DOHH2 (cell line): ENCODE measurements at regions not wholly inside any gene's neighbourhood (a gene's known extent, or its start where the extent isn't known, plus 50 kb on each side); places are given as distances from the start of the nearest gene placed in this dataset.

Experiments
- H3F3A ChIP-seq: fragments of 200-600 bp; sonication (generic), shearing (Covaris generic); 2 replicates; pipeline ENCODE4 v1.6.0; 2016; ENCODE audit warnings: antibody characterized with exemption, mild to moderate bottlenecking; ENCODE audit not compliant: control insufficient read depth, insufficient read depth
- H3K27ac ChIP-seq: fragments of 200-600 bp; sonication (generic); 2 replicates; pipeline ENCODE4 v1.5.1; 2014; ENCODE audit warnings: low read depth, mild to moderate bottlenecking, low read length, moderate library complexity
- H3K27me3 ChIP-seq: fragments of 200-600 bp; sonication (generic); 2 replicates; pipeline ENCODE4 v1.6.1; 2014; ENCODE audit warnings: mild to moderate bottlenecking, low read length, mixed read lengths; ENCODE audit not compliant: control insufficient read depth
- H3K36me3 ChIP-seq: fragments of 200-600 bp; sonication (generic); 2 replicates; pipeline ENCODE4 v1.6.1; 2014; ENCODE audit warnings: mild to moderate bottlenecking, low read length, moderate library complexity, mixed read lengths; ENCODE audit not compliant: control insufficient read depth
- H3K4me1 ChIP-seq: fragments of 200-600 bp; sonication (generic); 2 replicates; pipeline ENCODE4 v1.6.1; 2014; ENCODE audit warnings: mild to moderate bottlenecking, low read length, mixed read lengths; ENCODE audit not compliant: control insufficient read depth
- H3K4me2 ChIP-seq: fragments of 200-600 bp; sonication (generic); 2 replicates; pipeline ENCODE4 v1.6.0; 2014; ENCODE audit warnings: mild to moderate bottlenecking, low read length, moderate library complexity
- H3K4me3 ChIP-seq: fragments of 200-600 bp; sonication (generic); 2 replicates; pipeline ENCODE4 v1.5.1; 2014; ENCODE audit warnings: mild to moderate bottlenecking, low read length, mixed read lengths
- H3K79me2 ChIP-seq: fragments of 200-600 bp; sonication (generic); 2 replicates; pipeline ENCODE4 v1.6.1; 2014; ENCODE audit warnings: mild to moderate bottlenecking, low read length, mixed read lengths; ENCODE audit not compliant: control insufficient read depth
- H3K9me2 ChIP-seq: fragments of 200-600 bp; sonication (generic); replicated peaks from 2 replicates; pipeline ENCODE4 v1.6.1; 2014; ENCODE audit warnings: mild to moderate bottlenecking, low read length, mixed read lengths; ENCODE audit not compliant: control insufficient read depth
- H3K9me3 ChIP-seq: fragments of 200-600 bp; sonication (generic); 2 replicates; pipeline ENCODE4 v1.6.1; 2014; ENCODE audit warnings: antibody characterized with exemption, low read length, mixed read lengths; ENCODE audit not compliant: control insufficient read depth, insufficient read depth
- H4K20me1 ChIP-seq: fragments of 200-600 bp; sonication (generic); 2 replicates; pipeline ENCODE4 v1.6.0; 2014; ENCODE audit warnings: low read depth, mild to moderate bottlenecking, antibody characterized with exemption, low read length, moderate library complexity; ENCODE audit not compliant: control insufficient read depth, insufficient read depth
- CTCF ChIP-seq: fragments of 200-600 bp; sonication (generic); IDR thresholded peaks from one replicate; pipeline ENCODE4 v1.5.1; 2014; ENCODE audit warnings: antibody characterized with exemption, mild to moderate bottlenecking, low read depth, low read length; ENCODE audit not compliant: poor library complexity, severe bottlenecking
- EZH2phosphoT487 ChIP-seq: fragments of 200-600 bp; sonication (generic); IDR thresholded peaks from 2 replicates; pipeline ENCODE4 v1.6.1; 2017; ENCODE audit warnings: borderline replicate concordance, mild to moderate bottlenecking, antibody characterized with exemption, low read length, moderate library complexity, mixed read lengths

DNA sequence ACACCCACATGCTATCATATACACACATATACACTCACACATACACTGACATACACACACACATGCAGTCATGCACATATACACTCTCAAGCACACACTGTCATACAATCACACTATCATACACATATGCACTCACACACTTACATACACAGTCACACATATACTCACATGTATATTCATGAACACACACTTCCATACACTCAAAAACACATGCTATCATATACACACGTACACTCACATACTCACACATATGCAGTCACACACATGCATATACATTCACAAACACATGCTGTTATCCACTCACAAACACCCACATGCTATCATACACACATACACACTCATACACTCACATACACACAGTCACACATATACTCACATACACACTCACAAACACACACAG lies 71.0 kb upstream of the PLXNA4 start:
- no peaks in the 10 kb centered on the region for H3K9me3 ChIP-seq
- no peaks in the 10 kb centered on the region for H3K9me2 ChIP-seq
- H3K79me2 ChIP-seq, result no peaks in the 10 kb centered on the region
- H3K4me1 ChIP-seq, result no peaks in the 10 kb centered on the region
- no peaks in the 10 kb centered on the region for H3F3A ChIP-seq
- no peaks in the 10 kb centered on the region for H4K20me1 ChIP-seq
- no peaks in the 10 kb centered on the region for H3K27me3 ChIP-seq
- no peak overlapping the region for H3K4me2 ChIP-seq
- H3K36me3 ChIP-seq, result no peaks in the 10 kb centered on the region
- H3K27ac ChIP-seq, result no peak overlapping the region
- TF ChIP-seq CTCF (no peak), EZH2phosphoT487 (no peak)
- H3K4me3 ChIP-seq, result no peak overlapping the region

DNA sequence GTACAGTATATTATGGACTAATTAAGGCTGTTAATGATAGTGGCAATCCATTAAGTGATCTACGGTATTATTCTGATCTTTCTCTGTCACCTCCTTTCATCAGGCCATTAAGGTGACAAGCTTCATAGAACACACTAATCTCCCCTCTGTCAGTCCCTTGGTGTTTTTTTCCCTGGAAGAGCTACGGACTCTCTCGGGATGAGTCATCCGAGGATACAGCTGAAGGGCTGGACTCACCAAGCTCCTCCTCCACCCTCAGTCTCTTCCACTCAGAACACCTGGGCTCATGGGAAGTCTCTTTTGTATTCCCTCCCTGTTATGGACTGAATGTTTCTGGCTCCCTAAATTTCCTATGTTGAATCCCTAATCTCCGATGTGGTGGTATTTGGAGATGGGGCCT lies 69.8 kb upstream of the PLXNA4 start:
- Histone ChIP-seq H3K4me1 (no peaks in the 10 kb centered on the region), H3F3A (no peaks in the 10 kb centered on the region), H3K27ac (no peak overlapping the region), H4K20me1 (no peaks in the 10 kb centered on the region), H3K79me2 (no peaks in the 10 kb centered on the region), H3K4me2 (no peak overlapping the region), H3K9me2 (no peaks in the 10 kb centered on the region), H3K27me3 (no peaks in the 10 kb centered on the region), H3K4me3 (no peak overlapping the region), H3K9me3 (no peaks in the 10 kb centered on the region), H3K36me3 (no peaks in the 10 kb centered on the region)
- TF ChIP-seq EZH2phosphoT487 (no peak), CTCF (no peak)

DNA sequence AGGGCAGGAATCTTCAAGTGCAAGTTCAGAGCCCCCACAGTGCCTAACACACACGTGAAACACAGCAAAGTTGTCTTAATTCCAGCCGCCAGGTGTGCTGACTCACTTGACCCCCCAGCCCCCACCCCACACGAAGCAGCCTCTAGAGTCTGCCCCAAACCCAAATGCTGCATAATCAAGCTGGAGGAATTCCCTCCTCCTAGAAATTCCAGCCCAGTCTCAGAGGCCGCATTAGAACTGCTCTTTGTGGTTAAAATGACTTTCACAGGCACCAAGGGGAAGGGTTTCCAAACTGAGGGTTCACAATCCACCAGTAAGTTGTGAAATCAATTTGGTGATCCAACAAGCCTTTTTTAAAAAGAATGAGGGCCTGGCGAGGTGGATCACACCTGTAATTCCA lies 67.0 kb upstream of the PLXNA4 start:
- Histone ChIP-seq H3K79me2 (no peaks in the 10 kb centered on the region), H3K27ac (no peak overlapping the region), H3K4me3 (no peak overlapping the region), H3K4me1 (no peaks in the 10 kb centered on the region), H3K9me3 (no peaks in the 10 kb centered on the region), H4K20me1 (no peaks in the 10 kb centered on the region), H3K4me2 (no peak overlapping the region), H3K36me3 (no peaks in the 10 kb centered on the region), H3F3A (no peaks in the 10 kb centered on the region), H3K9me2 (no peaks in the 10 kb centered on the region), H3K27me3 (no peaks in the 10 kb centered on the region)
- TF ChIP-seq CTCF (no peak), EZH2phosphoT487 (no peak)

- no peaks in the 10 kb centered on the region for H3K4me1 ChIP-seq
- H3K9me3 ChIP-seq, result no peaks in the 10 kb centered on the region
- no peak overlapping the region for H3K27ac ChIP-seq
- no peaks in the 10 kb centered on the region for H3F3A ChIP-seq
- H3K27me3 ChIP-seq, result no peaks in the 10 kb centered on the region
- TF ChIP-seq EZH2phosphoT487, result no peak
- no peak for TF ChIP-seq CTCF
- H3K4me3 ChIP-seq, result no peak overlapping the region
- no peaks in the 10 kb centered on the region for H3K36me3 ChIP-seq
- no peaks in the 10 kb centered on the region for H3K79me2 ChIP-seq
- no peaks in the 10 kb centered on the region for H4K20me1 ChIP-seq
- no peak overlapping the region for H3K4me2 ChIP-seq
- H3K9me2 ChIP-seq, result no peaks in the 10 kb centered on the region
These were observed 65.0 kb upstream of the PLXNA4 start for GRCh38 chr7:132641238-132641637.
